ENCODE measurements at regions not wholly inside any gene's neighbourhood (a gene's known extent, or its start where the extent isn't known, plus 50 kb on each side); places are given as distances from the start of the nearest gene placed in this dataset.

GRCh38 chr3:70868561-70868960 is 556.1 kb upstream of the MDFIC2 start:
- peaks cover 15% of the 10 kb centered on the region for H3K9me3 Mint-ChIP-seq (ENCODE audit: low read depth)
- ChIA-PET POLR2A (no interaction called here), CTCF (no interaction called here)
- H3K27me3 Mint-ChIP-seq: peaks cover 16% of the 10 kb centered on the region
- ATAC-seq (no peak), DNase-seq (no peak)
- H3K4me1 Mint-ChIP-seq: no peaks in the 10 kb centered on the region
- no peak overlapping the region for H3K4me3 Mint-ChIP-seq
- H3K36me3 Mint-ChIP-seq (ENCODE audit: low read depth): peaks cover 2% of the 10 kb centered on the region
- no peak overlapping the region for H3K27ac Mint-ChIP-seq
- intact Hi-C loops (cut with DNase I, micrococcal nuclease): no loop called here

- ATAC-seq (no peak), DNase-seq (no peak)
- H3K4me3 Mint-ChIP-seq: no peak overlapping the region
- ChIA-PET POLR2A (no interaction called here), CTCF (no interaction called here)
- H3K36me3 Mint-ChIP-seq (ENCODE audit: low read depth): no peaks in the 10 kb centered on the region
- H3K9me3 Mint-ChIP-seq (ENCODE audit: low read depth): no peaks in the 10 kb centered on the region
- H3K27ac Mint-ChIP-seq: no peak overlapping the region
- intact Hi-C loops (cut with DNase I, micrococcal nuclease): no loop called here
- H3K27me3 Mint-ChIP-seq: peaks cover 35% of the 10 kb centered on the region
- peaks cover 8% of the 10 kb centered on the region for H3K4me1 Mint-ChIP-seq
These were observed 550.6 kb upstream of the MDFIC2 start for GRCh38 chr3:70863049-70863448.

DNA sequence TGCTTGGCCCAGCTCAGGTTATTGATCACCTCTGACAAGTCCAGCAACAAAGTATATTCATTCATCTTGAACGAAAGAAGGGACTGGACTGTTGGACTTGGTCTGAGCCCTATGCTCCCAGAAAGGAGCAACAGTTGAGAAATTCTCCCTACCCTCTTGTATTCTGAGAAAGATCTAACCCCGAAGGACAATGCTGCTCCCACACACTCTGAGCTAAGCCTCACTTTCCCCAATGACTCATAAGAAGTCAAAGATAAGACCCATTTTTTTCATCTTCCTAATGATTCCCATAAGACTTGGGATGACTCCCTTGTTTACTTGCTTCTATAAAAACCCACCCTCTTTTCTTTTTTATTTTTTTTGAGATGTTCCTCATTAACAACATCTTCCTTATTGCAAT is 549.4 kb upstream of the MDFIC2 start:
- POLR2A ChIA-PET: no interaction called here
- Mint-ChIP-seq H3K4me1 (peaks cover 14% of the 10 kb centered on the region), H3K27me3 (peaks cover 38% of the 10 kb centered on the region), H3K4me3 (no peak overlapping the region), H3K36me3 (ENCODE audit: low read depth) (no peaks in the 10 kb centered on the region), H3K9me3 (ENCODE audit: low read depth) (no peaks in the 10 kb centered on the region), H3K27ac (no peak overlapping the region)
- intact Hi-C loops (cut with DNase I, micrococcal nuclease): no loop called here
- ATAC-seq: no peak
- CTCF ChIA-PET: no interaction called here
- no peak for DNase-seq

DNA sequence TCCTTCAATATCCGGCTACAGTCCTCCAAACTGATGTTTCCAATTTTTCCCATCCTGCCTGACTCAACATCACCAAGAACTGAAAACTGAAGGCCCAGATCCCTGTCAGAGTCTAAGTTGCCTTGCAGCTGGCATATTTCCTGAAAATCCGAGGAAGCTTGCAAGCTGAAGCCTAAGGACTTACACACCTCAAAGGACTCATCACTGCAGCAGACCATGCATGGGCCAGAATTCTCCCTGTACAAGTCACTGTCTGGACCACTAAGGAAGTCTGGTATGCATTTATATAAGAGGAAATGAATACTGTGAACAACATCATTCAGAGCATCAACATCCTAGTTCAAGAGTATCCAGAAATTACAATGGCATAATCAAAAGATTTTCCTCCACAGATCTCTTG is 548.8 kb upstream of the MDFIC2 start:
- Mint-ChIP-seq H3K4me1 (peaks cover 20% of the 10 kb centered on the region), H3K4me3 (no peak overlapping the region), H3K27me3 (peaks cover 38% of the 10 kb centered on the region), H3K27ac (no peak overlapping the region), H3K36me3 (ENCODE audit: low read depth) (no peaks in the 10 kb centered on the region), H3K9me3 (ENCODE audit: low read depth) (no peaks in the 10 kb centered on the region)
- ChIA-PET CTCF (no interaction called here), POLR2A (no interaction called here)
- intact Hi-C loops (cut with DNase I, micrococcal nuclease): no loop called here
- ATAC-seq: no peak
- DNase-seq: no peak

DNA sequence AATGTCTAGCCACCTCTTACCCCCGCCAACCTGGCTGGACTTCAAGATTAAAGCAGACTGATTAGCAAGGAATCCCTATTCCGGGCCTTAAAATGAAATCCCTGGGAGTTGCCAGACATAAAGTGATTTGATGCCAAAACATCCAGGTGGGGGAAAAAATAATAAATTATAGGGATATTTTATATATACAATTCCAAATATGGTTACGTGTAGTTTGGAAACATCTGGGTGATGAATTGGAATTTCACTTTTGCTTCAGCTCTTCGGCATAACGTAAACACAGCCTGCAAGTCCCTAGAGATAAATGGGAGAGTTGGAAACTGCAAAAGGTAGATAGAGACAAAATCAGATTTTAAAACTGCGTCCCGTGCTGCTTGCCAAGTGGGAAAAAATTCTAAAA is 545.5 kb upstream of the MDFIC2 start:
- ATAC-seq (no peak), DNase-seq (no peak)
- Mint-ChIP-seq H3K4me1 (peaks cover 29% of the 10 kb centered on the region), H3K9me3 (ENCODE audit: low read depth) (no peaks in the 10 kb centered on the region), H3K27ac (no peak overlapping the region), H3K27me3 (peaks cover 32% of the 10 kb centered on the region), H3K36me3 (ENCODE audit: low read depth) (no peaks in the 10 kb centered on the region), H3K4me3 (no peak overlapping the region)
- intact Hi-C loops (cut with DNase I, micrococcal nuclease): loop anchor here (1.0 to 5.0 kb wide), 7 partner anchors 86 to 724 kb away; partner anchors contain the start of gene FOXP1 (in 1 of the 2)
- ChIA-PET POLR2A (no interaction called here), CTCF (interaction anchor here (0.7 kb wide), 1 partner anchor 12 kb away, joined by 3 read pairs; no protein-coding TSS in a partner anchor)

GRCh38 chr3:70856414-70857162 is 544.1 kb upstream of the MDFIC2 start:
- H3K9me3 Mint-ChIP-seq (ENCODE audit: low read depth): no peaks in the 10 kb centered on the region
- H3K4me3 Mint-ChIP-seq: no peak overlapping the region
- ChIA-PET POLR2A (no interaction called here), CTCF (interaction anchor here (0.7 kb wide), 2 partner anchors 51 to 155 kb away, joined by 3 to 6 read pairs; no protein-coding TSS in a partner anchor)
- no peaks in the 10 kb centered on the region for H3K36me3 Mint-ChIP-seq (ENCODE audit: low read depth)
- peaks cover 33% of the 10 kb centered on the region for H3K27me3 Mint-ChIP-seq
- intact Hi-C loops (cut with DNase I, micrococcal nuclease): loop anchor here (1.0 to 5.0 kb wide), 8 partner anchors 84 to 726 kb away; partner anchors contain the start of gene FOXP1 (in 1 of the 2)
- ATAC-seq (peak; percentile 84), DNase-seq (peak; percentile 8)
- H3K4me1 Mint-ChIP-seq: peaks cover 24% of the 10 kb centered on the region
- no peak overlapping the region for H3K27ac Mint-ChIP-seq

- H3K4me1 Mint-ChIP-seq: peaks cover 21% of the 10 kb centered on the region
- H3K4me3 Mint-ChIP-seq: no peak overlapping the region
- ChIA-PET POLR2A (no interaction called here), CTCF (no interaction called here)
- no peak overlapping the region for H3K27ac Mint-ChIP-seq
- ATAC-seq (no peak), DNase-seq (no peak)
- intact Hi-C loops (cut with DNase I, micrococcal nuclease): loop anchor here (5.0 kb wide), 6 partner anchors 83 to 727 kb away; partner anchors contain the start of gene FOXP1 (in 1 of the 2)
- H3K36me3 Mint-ChIP-seq (ENCODE audit: low read depth): no peaks in the 10 kb centered on the region
- H3K9me3 Mint-ChIP-seq (ENCODE audit: low read depth): no peaks in the 10 kb centered on the region
- H3K27me3 Mint-ChIP-seq: peaks cover 24% of the 10 kb centered on the region
These were observed 542.7 kb upstream of the MDFIC2 start for GRCh38 chr3:70855149-70855548.

DNA sequence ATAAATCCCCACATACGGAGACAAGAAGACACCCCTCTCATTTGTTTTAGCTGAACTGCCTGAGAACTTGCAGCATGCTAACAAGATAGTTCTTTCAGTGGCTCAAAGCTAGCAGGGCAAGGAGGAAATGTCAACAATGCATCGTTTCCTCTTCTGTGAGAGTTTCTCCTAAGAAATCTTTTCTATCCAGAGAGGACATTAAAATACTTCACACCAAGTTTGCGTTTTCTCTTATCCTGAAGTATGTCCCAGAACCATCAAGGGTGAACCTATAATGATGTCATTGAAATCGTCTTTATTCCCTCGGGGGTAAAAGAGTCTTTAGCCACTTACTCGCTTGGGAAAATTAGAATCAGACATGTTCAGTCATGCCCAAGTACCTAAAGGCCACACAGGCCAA is 541.7 kb upstream of the MDFIC2 start:
- Mint-ChIP-seq H3K4me1 (peaks cover 21% of the 10 kb centered on the region), H3K27me3 (peaks cover 21% of the 10 kb centered on the region), H3K9me3 (ENCODE audit: low read depth) (no peaks in the 10 kb centered on the region), H3K27ac (no peak overlapping the region), H3K4me3 (no peak overlapping the region), H3K36me3 (ENCODE audit: low read depth) (no peaks in the 10 kb centered on the region)
- ATAC-seq (no peak), DNase-seq (no peak)
- ChIA-PET POLR2A (no interaction called here), CTCF (interaction anchor here (1.0 kb wide), 1 partner anchor 9 kb away, joined by 3 read pairs; no protein-coding TSS in a partner anchor)
- intact Hi-C loops (cut with DNase I, micrococcal nuclease): no loop called here

- POLR2A ChIA-PET: interaction anchor here (0.7 kb wide), 1 partner anchor 521 kb away, joined by 4 read pairs; no protein-coding TSS in a partner anchor
- H3K36me3 Mint-ChIP-seq (ENCODE audit: low read depth): no peaks in the 10 kb centered on the region
- peaks cover 21% of the 10 kb centered on the region for H3K4me1 Mint-ChIP-seq
- intact Hi-C loops (cut with DNase I, micrococcal nuclease): no loop called here
- ATAC-seq: no peak
- CTCF ChIA-PET: interaction anchor here (1.0 kb wide), 1 partner anchor 9 kb away, joined by 3 read pairs; no protein-coding TSS in a partner anchor
- H3K27ac Mint-ChIP-seq: no peak overlapping the region
- H3K4me3 Mint-ChIP-seq: no peak overlapping the region
- no peak for DNase-seq
- H3K9me3 Mint-ChIP-seq (ENCODE audit: low read depth): no peaks in the 10 kb centered on the region
- peaks cover 24% of the 10 kb centered on the region for H3K27me3 Mint-ChIP-seq
These were observed 540.9 kb upstream of the MDFIC2 start for GRCh38 chr3:70853161-70853944.

- Mint-ChIP-seq H3K4me3 (no peak overlapping the region), H3K4me1 (peaks cover 5% of the 10 kb centered on the region), H3K27me3 (peaks cover 33% of the 10 kb centered on the region), H3K9me3 (ENCODE audit: low read depth) (peaks cover 3% of the 10 kb centered on the region), H3K27ac (no peak overlapping the region), H3K36me3 (ENCODE audit: low read depth) (no peaks in the 10 kb centered on the region)
- intact Hi-C loops (cut with DNase I, micrococcal nuclease): no loop called here
- no peak for DNase-seq
- POLR2A ChIA-PET: no interaction called here
- no peak for ATAC-seq
- CTCF ChIA-PET: no interaction called here
These were observed 537.7 kb upstream of the MDFIC2 start for GRCh38 chr3:70849911-70850699.

- H3K9me3 Mint-ChIP-seq (ENCODE audit: low read depth): no peaks in the 10 kb centered on the region
- ChIA-PET CTCF (interaction anchor here (0.7 kb wide), 1 partner anchor 119 kb away, joined by 3 read pairs; no protein-coding TSS in a partner anchor), POLR2A (no interaction called here)
- no peak overlapping the region for H3K4me3 Mint-ChIP-seq
- H3K27ac Mint-ChIP-seq: no peak overlapping the region
- H3K4me1 Mint-ChIP-seq: peaks cover 12% of the 10 kb centered on the region
- ATAC-seq (peak; percentile 53), DNase-seq (no peak)
- H3K27me3 Mint-ChIP-seq: peaks cover 9% of the 10 kb centered on the region
- intact Hi-C loops (cut with DNase I, micrococcal nuclease): no loop called here
- H3K36me3 Mint-ChIP-seq (ENCODE audit: low read depth): no peaks in the 10 kb centered on the region
These were observed 527.9 kb upstream of the MDFIC2 start for GRCh38 chr3:70840106-70840870.
